A549 (cell line): ENCODE measurements at regions not wholly inside any gene's neighbourhood (a gene's known extent, or its start where the extent isn't known, plus 50 kb on each side); places are given as distances from the start of the nearest gene placed in this dataset.
A peak's percentile ranks its signal among the peaks of the same experiment; 100 is the strongest.

ENCODE experiments used
- ATAC-seq, 2 experiments: fragments of 200-7000 bp in 1 of 2; fragments of >200 bp in 1 of 2; cut with Nextera tagmentation in 1 of 2; cut with Tn5 transposase in 1 of 2; 3 replicates each; pipeline versions ENCODE4 v1.8.0 to v1.9.1; 2018 to 2020; ENCODE audit warnings: mild to moderate bottlenecking in 1 of 2, moderate library complexity in 1 of 2
- CTCF ChIA-PET: fragments of 300-600 bp; sonication (Branson Sonifier 250); formaldehyde crosslinking; extraction: SDS; loops from one replicate; lab custom pipeline; 2021; ENCODE audit warnings: antibody characterized with exemption, inconsistent platforms; lab: Yijun Ruan, JAX
- POLR2A ChIA-PET: fragments of 350-600 bp; formaldehyde crosslinking; extraction: SDS; loops from one replicate; lab custom pipeline; 2021; ENCODE audit warnings: antibody characterized with exemption, inconsistent platforms; lab: Yijun Ruan, JAX
- DNase-seq, 2 experiments: peaks; one replicate each; pipeline versions ENCODE4 v3.0.0 to v3.0.0-alpha.2; 2011 to 2016; ENCODE audit warnings: low read depth in 1 of 2, low spot score in 1 of 2
- FAIRE-seq: peaks from 2 replicates; lab custom pipeline; 2011; peaks lifted over from hg19 to GRCh38; lab: Jason Lieb, UNC
- H3K27ac ChIP-seq, 2 experiments: fragments of >200 bp; sonication (Bioruptor Twin); formaldehyde crosslinking; 3 replicates each; pipeline ENCODE4 v1.5.1; 2016 to 2017
- H3K4me1 ChIP-seq: fragments of >200 bp; sonication (Bioruptor Twin); formaldehyde crosslinking; 3 replicates; pipeline ENCODE4 v1.6.1; 2016
- H3K4me2 ChIP-seq: fragments of >200 bp; sonication (Bioruptor Twin); formaldehyde crosslinking; 3 replicates; pipeline ENCODE4 v1.6.1; 2016
- H3K4me3 ChIP-seq: fragments of >200 bp; sonication (Bioruptor Twin); formaldehyde crosslinking; 3 replicates; pipeline ENCODE4 v1.5.1; 2016
- H3K9me3 ChIP-seq: fragments of >200 bp; sonication (Bioruptor Twin); formaldehyde crosslinking; 3 replicates; pipeline ENCODE4 v1.6.1; 2016
- E2F6 ChIP-seq: IDR thresholded peaks from 2 replicates; pipeline ENCODE4 v1.6.1; 2012; ENCODE audit warnings: low read depth, borderline replicate concordance
- EHF ChIP-seq: fragments of 250-450 bp; sonication (Bioruptor Pico); IDR thresholded peaks from 2 replicates; pipeline ENCODE4 v1.5.0; 2020; ENCODE audit warnings: mild to moderate bottlenecking
- ESRRA ChIP-seq: fragments of 150-350 bp; IDR thresholded peaks from 2 replicates; pipeline ENCODE4 v1.6.1; 2014; ENCODE audit warnings: mild to moderate bottlenecking, low read length, borderline replicate concordance
- FOXS1 ChIP-seq: fragments of 250-450 bp; sonication (Bioruptor Pico); IDR thresholded peaks from 2 replicates; pipeline ENCODE4 v1.5.0; 2020; ENCODE audit warnings: mild to moderate bottlenecking, moderate library complexity
- GATA3 ChIP-seq: IDR thresholded peaks from 2 replicates; pipeline ENCODE4 v1.6.1; 2012; ENCODE audit warnings: borderline replicate concordance
- HDAC2 ChIP-seq: fragments of 200-600 bp; sonication (generic); IDR thresholded peaks from 2 replicates; pipeline ENCODE4 v1.6.1; 2016
- HES2 ChIP-seq: fragments of >200 bp; sonication (Bioruptor Twin); formaldehyde crosslinking; IDR thresholded peaks from 2 replicates; pipeline ENCODE4 v1.6.1; 2016
- HEYL ChIP-seq: fragments of 250-450 bp; sonication (Bioruptor Pico); IDR thresholded peaks from 2 replicates; pipeline ENCODE4 v1.8.0; 2021; ENCODE audit warnings: mild to moderate bottlenecking, moderate library complexity
- HMGXB4 ChIP-seq: fragments of 250-450 bp; sonication (Bioruptor Pico); IDR thresholded peaks from 2 replicates; pipeline ENCODE4 v1.5.0; 2021; ENCODE audit warnings: mild to moderate bottlenecking, moderate library complexity, borderline replicate concordance
- HOXA7 ChIP-seq: fragments of 250-450 bp; sonication (Bioruptor Pico); IDR thresholded peaks from 2 replicates; pipeline ENCODE4 v1.5.0; 2020; ENCODE audit warnings: mild to moderate bottlenecking, moderate library complexity
- HOXB5 ChIP-seq: fragments of 250-450 bp; sonication (Bioruptor Pico); IDR thresholded peaks from 2 replicates; pipeline ENCODE4 v1.5.0; 2020; ENCODE audit warnings: mild to moderate bottlenecking, moderate library complexity
- MAFK ChIP-seq: fragments of 450-650 bp; IDR thresholded peaks from 2 replicates; pipeline ENCODE4 v1.6.1; 2014; ENCODE audit not compliant: partially characterized antibody
- NFE2L2 ChIP-seq: fragments of 150-350 bp; conservative IDR thresholded peaks from 2 replicates; pipeline ENCODE4 v1.6.1; 2014; ENCODE audit warnings: low read length
- NPAS2 ChIP-seq: fragments of 250-450 bp; sonication (Bioruptor Pico); IDR thresholded peaks from 2 replicates; pipeline ENCODE4 v1.8.0; 2022; ENCODE audit warnings: mild to moderate bottlenecking, moderate library complexity, borderline replicate concordance
- RFX5 ChIP-seq: fragments of 450-650 bp; IDR thresholded peaks from 2 replicates; pipeline ENCODE4 v1.7.1; 2014; ENCODE audit warnings: antibody characterized with exemption, mild to moderate bottlenecking, moderate library complexity
- RNF2 ChIP-seq: fragments of 200-600 bp; sonication (generic); IDR thresholded peaks from 2 replicates; pipeline ENCODE4 v1.6.1; 2016; ENCODE audit warnings: low read depth, mild to moderate bottlenecking, antibody characterized with exemption, moderate library complexity, borderline replicate concordance
- SMC3 ChIP-seq: fragments of >200 bp; sonication (Bioruptor Twin); formaldehyde crosslinking; IDR thresholded peaks from 3 replicates; pipeline ENCODE4 v1.6.1; 2018; ENCODE audit warnings: inconsistent platforms
- TFCP2L1 ChIP-seq: fragments of 250-450 bp; sonication (Bioruptor Pico); IDR thresholded peaks from 2 replicates; pipeline ENCODE4 v1.5.0; 2021; ENCODE audit warnings: mild to moderate bottlenecking
- USF2 ChIP-seq: fragments of 450-650 bp; IDR thresholded peaks from 2 replicates; pipeline ENCODE4 v1.6.1; 2014; ENCODE audit warnings: antibody characterized with exemption
- WGBS: methylation state at CpG from one replicate; pipeline ENCODE4 v1.1.6; 2017; ENCODE audit errors: missing lambda C conversion rate; 5-methylcytosine and 5-hydroxymethylcytosine counted together

- H3K4me1 ChIP-seq, result no peaks in the 10 kb centered on the region
- H3K27ac ChIP-seq, result no peak overlapping the region
- TF ChIP-seq ESRRA, result no peak
- no peak for TF ChIP-seq EHF (CRISPR knock-in tag)
- no peak for TF ChIP-seq RFX5
- no peak for TF ChIP-seq E2F6
- no peak for TF ChIP-seq NPAS2 (CRISPR knock-in tag)
- no peak for TF ChIP-seq TFCP2L1 (CRISPR knock-in tag)
- no peak for TF ChIP-seq RNF2
- no peak for TF ChIP-seq HEYL (CRISPR knock-in tag)
- TF ChIP-seq MAFK, result no peak
- TF ChIP-seq HOXB5 (CRISPR knock-in tag), result no peak
- TF ChIP-seq USF2, result no peak
- TF ChIP-seq, all 56 proteins: peak for 0
- no peak overlapping the region for H3K4me2 ChIP-seq
- WGBS, result 37% methylated on average over 2 of the region's 2 CpGs
- peak; percentile 49 for FAIRE-seq
- no peaks in the 10 kb centered on the region for H3K9me3 ChIP-seq
- no peak overlapping the region for H3K4me3 ChIP-seq
- ATAC-seq, result no peak
- CTCF ChIA-PET, result interaction anchor here (0.9 to 1.3 kb wide), 3 partner anchors 8 to 250 kb away, joined by 3 to 4 read pairs (median 3); no protein-coding TSS in a partner anchor
- DNase-seq, result no peak
- POLR2A ChIA-PET, result no interaction called here
Observed at GRCh38 chr12:127358888-127359287, 908.1 kb upstream of the TMEM132C start.

GRCh38 chr12:127360580-127360979, 906.4 kb upstream of the TMEM132C start:
- Histone ChIP-seq H3K4me1 (no peaks in the 10 kb centered on the region), H3K27ac (no peak overlapping the region), H3K4me2 (no peak overlapping the region), H3K4me3 (no peak overlapping the region), H3K9me3 (no peaks in the 10 kb centered on the region)
- POLR2A ChIA-PET, result no interaction called here
- WGBS, result 19% methylated on average over 6 of the region's 6 CpGs
- ATAC-seq, result no peak
- CTCF ChIA-PET, result no interaction called here
- no peak for DNase-seq
- FAIRE-seq, result no peak
- no peak for TF ChIP-seq SMC3
- TF ChIP-seq HES2, result no peak
- no peak for TF ChIP-seq NFE2L2
- TF ChIP-seq GATA3, result no peak
- TF ChIP-seq FOXS1, result no peak

GRCh38 chr12:127362121-127362520, 904.8 kb upstream of the TMEM132C start:
- ChIA-PET CTCF (interaction anchor here (1.0 kb wide), 1 partner anchor 19 kb away, joined by 3 read pairs; no protein-coding TSS in a partner anchor), POLR2A (no interaction called here)
- H3K4me2 ChIP-seq, result no peak overlapping the region
- no peak for DNase-seq
- no peak for TF ChIP-seq NPAS2 (CRISPR knock-in tag)
- TF ChIP-seq RFX5, result no peak
- no peak for TF ChIP-seq HOXA7 (CRISPR knock-in tag)
- no peak for TF ChIP-seq HDAC2
- no peak for TF ChIP-seq ESRRA
- TF ChIP-seq HMGXB4 (CRISPR knock-in tag), result no peak
- no peak overlapping the region for H3K4me3 ChIP-seq
- no peaks in the 10 kb centered on the region for H3K9me3 ChIP-seq
- 51% methylated on average over 4 of the region's 4 CpGs for WGBS
- no peak overlapping the region for H3K27ac ChIP-seq
- H3K4me1 ChIP-seq, result no peaks in the 10 kb centered on the region
- no peak for ATAC-seq
- no peak for FAIRE-seq
